ENCODE measurements at regions not wholly inside any gene's neighbourhood (a gene's known extent, or its start where the extent isn't known, plus 50 kb on each side); places are given as distances from the start of the nearest gene placed in this dataset.

GRCh38 chr1:72489801-72490200 lies 207.5 kb upstream of the NEGR1 start:
- no peaks in the 10 kb centered on the region for H3K27me3 ChIP-seq (ENCODE audit: insufficient read depth, low read depth, low read length)
- no peaks in the 10 kb centered on the region for H3K9me3 ChIP-seq (ENCODE audit: low read length)
- no peaks in the 10 kb centered on the region for H3F3A ChIP-seq (ENCODE audit: insufficient read depth, low read length, poor library complexity, severe bottlenecking)
- H3K36me3 ChIP-seq (ENCODE audit: insufficient read depth, low read length), result no peaks in the 10 kb centered on the region
- H3K4me3 ChIP-seq (ENCODE audit: low read length), result no peak overlapping the region
- H3K9me2 ChIP-seq (ENCODE audit: insufficient read depth, low read length), result no peaks in the 10 kb centered on the region
- TF ChIP-seq EP300 (conservative IDR thresholded peaks at IDR 0.05; ENCODE audit: poor library complexity, severe bottlenecking) (no peak), POLR2AphosphoS5 (IDR thresholded peaks at IDR 0.05) (no peak), SMC3 (conservative IDR thresholded peaks at IDR 0.05; ENCODE audit: poor library complexity) (no peak), RAD21 (conservative IDR thresholded peaks at IDR 0.05) (no peak)
- no peak overlapping the region for H3K9ac ChIP-seq (ENCODE audit: low read length)
- no peaks in the 10 kb centered on the region for H3K79me2 ChIP-seq (replicated peaks; ENCODE audit: insufficient read depth, low read length)
- no peak overlapping the region for H2AFZ ChIP-seq (ENCODE audit: low read depth, low read length)
- H3K27ac ChIP-seq (ENCODE audit: low read length), result no peak overlapping the region
- H4K20me1 ChIP-seq (ENCODE audit: insufficient read depth), result no peaks in the 10 kb centered on the region
- H3K4me2 ChIP-seq (ENCODE audit: low read length), result no peak overlapping the region

- no peaks in the 10 kb centered on the region for H3K79me2 ChIP-seq (replicated peaks; ENCODE audit: insufficient read depth, low read length)
- H3K4me2 ChIP-seq (ENCODE audit: low read length), result no peak overlapping the region
- no peaks in the 10 kb centered on the region for H3F3A ChIP-seq (ENCODE audit: insufficient read depth, low read length, poor library complexity, severe bottlenecking)
- TF ChIP-seq CTCF (IDR thresholded peaks at IDR 0.05; ENCODE audit: poor library complexity, severe bottlenecking), result no peak
- no peak for TF ChIP-seq EZH2 (IDR thresholded peaks at IDR 0.05; ENCODE audit: borderline replicate concordance, insufficient read depth, low read length, poor library complexity, severe bottlenecking)
- no peak for TF ChIP-seq POLR2AphosphoS5 (IDR thresholded peaks at IDR 0.05)
- no peak for TF ChIP-seq RAD21 (conservative IDR thresholded peaks at IDR 0.05)
- no peak for TF ChIP-seq MXI1 (conservative IDR thresholded peaks at IDR 0.05; ENCODE audit: poor library complexity, severe bottlenecking)
- no peak for TF ChIP-seq TAF1 (IDR thresholded peaks at IDR 0.05; ENCODE audit: low read depth)
- TF ChIP-seq EP300 (conservative IDR thresholded peaks at IDR 0.05; ENCODE audit: poor library complexity, severe bottlenecking), result no peak
- TF ChIP-seq REST (IDR thresholded peaks at IDR 0.05; ENCODE audit: borderline replicate concordance), result no peak
- TF ChIP-seq SMC3 (conservative IDR thresholded peaks at IDR 0.05; ENCODE audit: poor library complexity), result no peak
- H3K27ac ChIP-seq (ENCODE audit: low read length), result no peak overlapping the region
- H3K27me3 ChIP-seq (ENCODE audit: insufficient read depth, low read depth, low read length), result no peaks in the 10 kb centered on the region
- H4K20me1 ChIP-seq (ENCODE audit: insufficient read depth), result no peaks in the 10 kb centered on the region
- no peak overlapping the region for H3K4me3 ChIP-seq (ENCODE audit: low read length)
- H2AFZ ChIP-seq (ENCODE audit: low read depth, low read length), result no peak overlapping the region
- no peaks in the 10 kb centered on the region for H3K9me3 ChIP-seq (ENCODE audit: low read length)
- no peak overlapping the region for H3K9ac ChIP-seq (ENCODE audit: low read length)
- H3K36me3 ChIP-seq (ENCODE audit: insufficient read depth, low read length), result no peaks in the 10 kb centered on the region
- no peaks in the 10 kb centered on the region for H3K9me2 ChIP-seq (ENCODE audit: insufficient read depth, low read length)
Observed at GRCh38 chr1:72485801-72486200, 203.5 kb upstream of the NEGR1 start.
